NCI-H1092 (cell line): ENCODE measurements at regions not wholly inside any gene's neighbourhood (a gene's known extent, or its start where the extent isn't known, plus 50 kb on each side); places are given as distances from the start of the nearest gene placed in this dataset.
"Not testable (repeated sequence)": the region's sequence is repeated elsewhere in the genome, so short reads cannot be mapped to it uniquely, and the experiment has no call there.

ENCODE experiments used
- DNase-seq: peaks from one replicate; lab custom pipeline; 2025; lab: John Stamatoyannopoulos, UW

GRCh38 chr2:224174990-224175389, 135.9 kb upstream of the SERPINE2 start:
- no peak for DNase-seq

GRCh38 chr2:224174521-224174920, 135.4 kb upstream of the SERPINE2 start:
- DNase-seq = no peak

- peak; percentile 39 for DNase-seq
Measured at GRCh38 chr2:224173933-224174332, 134.8 kb upstream of the SERPINE2 start.

GRCh38 chr2:224173210-224173609, 134.1 kb upstream of the SERPINE2 start:
- no peak for DNase-seq

- no peak for DNase-seq
Measured at GRCh38 chr2:224171226-224171625, 132.1 kb upstream of the SERPINE2 start.

GRCh38 chr2:224169847-224170246, 130.8 kb upstream of the SERPINE2 start:
- DNase-seq = no peak

GRCh38 chr2:224167781-224168180, 128.7 kb upstream of the SERPINE2 start:
- not testable (repeated sequence) for DNase-seq

GRCh38 chr2:224166654-224167053, 127.6 kb upstream of the SERPINE2 start:
- no peak for DNase-seq

- DNase-seq = no peak
Measured at GRCh38 chr2:224165901-224166319, 126.8 kb upstream of the SERPINE2 start.

GRCh38 chr2:224163566-224164307, 124.7 kb upstream of the SERPINE2 start:
- no peak for DNase-seq

- no peak for DNase-seq
Measured at GRCh38 chr2:224162122-224162521, 123.0 kb upstream of the SERPINE2 start.

- DNase-seq = no peak
Measured at GRCh38 chr2:224161712-224162111, 122.6 kb upstream of the SERPINE2 start.

- no peak for DNase-seq
Measured at GRCh38 chr2:224160917-224161316, 121.8 kb upstream of the SERPINE2 start.

- DNase-seq = no peak
Measured at GRCh38 chr2:224159345-224159928, 120.4 kb upstream of the SERPINE2 start.

- no peak for DNase-seq
Measured at GRCh38 chr2:224158831-224159230, 119.7 kb upstream of the SERPINE2 start.

- no peak for DNase-seq
Measured at GRCh38 chr2:224158061-224158460, 119.0 kb upstream of the SERPINE2 start.

GRCh38 chr2:224157655-224158054, 118.6 kb upstream of the SERPINE2 start:
- no peak for DNase-seq

- no peak for DNase-seq
Measured at GRCh38 chr2:224156436-224156835, 117.3 kb upstream of the SERPINE2 start.

- DNase-seq = no peak
Measured at GRCh38 chr2:224155896-224156295, 116.8 kb upstream of the SERPINE2 start.

GRCh38 chr2:224155371-224155770, 116.3 kb upstream of the SERPINE2 start:
- no peak for DNase-seq

GRCh38 chr2:224151680-224152310, 112.7 kb upstream of the SERPINE2 start:
- DNase-seq = no peak

- DNase-seq = no peak
Measured at GRCh38 chr2:224151161-224151560, 112.1 kb upstream of the SERPINE2 start.

- not testable (repeated sequence) for DNase-seq
Measured at GRCh38 chr2:224148058-224148457, 109.0 kb upstream of the SERPINE2 start.
